A673 (cell line): ENCODE measurements at regions not wholly inside any gene's neighbourhood (a gene's known extent, or its start where the extent isn't known, plus 50 kb on each side); places are given as distances from the start of the nearest gene placed in this dataset.

ENCODE experiments used
- BruUV-seq: library from RNA; stranded (reverse); fragments of 400-500 nt; replicated peaks from 2 replicates; lab custom pipeline; 2021; lab: Mats Ljungman, UMichigan
- CTCF ChIA-PET: fragments of 300-600 bp; sonication (Branson Sonifier 250); formaldehyde crosslinking; loops from one replicate; lab custom pipeline; 2022; ENCODE audit warnings: antibody characterized with exemption; lab: Charles Lee
- POLR2A ChIA-PET: fragments of 300-600 bp; sonication (Branson Sonifier 250); formaldehyde crosslinking; loops from one replicate; lab custom pipeline; 2022; ENCODE audit warnings: antibody characterized with exemption; ENCODE audit not compliant: low non-redundant PET; lab: Charles Lee
- DNase-seq: peaks from one replicate; pipeline ENCODE4 v3.0.0-alpha.2; 2015; ENCODE audit warnings: low spot score
- H3K27ac ChIP-seq: fragments of 200-600 bp; sonication (generic); 2 replicates; pipeline ENCODE4 v1.5.1; 2016; ENCODE audit warnings: mixed run types, low read depth, mild to moderate bottlenecking, mixed read lengths, antibody characterized with exemption, low read length; ENCODE audit not compliant: poor library complexity, severe bottlenecking
- H3K27me3 ChIP-seq: fragments of 200-600 bp; sonication (generic); replicated peaks from 2 replicates; pipeline ENCODE4 v1.6.1; 2017; ENCODE audit warnings: mixed run types, low read depth, mild to moderate bottlenecking, mixed read lengths, antibody characterized with exemption, low read length; ENCODE audit not compliant: insufficient read depth, poor library complexity
- H3K36me3 ChIP-seq: fragments of 200-600 bp; sonication (generic); 2 replicates; pipeline ENCODE4 v1.6.1; 2016; ENCODE audit warnings: mixed run types, mild to moderate bottlenecking, mixed read lengths, antibody characterized with exemption, low read length; ENCODE audit not compliant: insufficient read depth, poor library complexity, severe bottlenecking
- H3K4me1 ChIP-seq: fragments of 200-600 bp; sonication (generic); 2 replicates; pipeline ENCODE4 v1.6.1; 2017; ENCODE audit warnings: mixed run types, mild to moderate bottlenecking, mixed read lengths, antibody characterized with exemption, low read length; ENCODE audit not compliant: insufficient read depth, poor library complexity, severe bottlenecking
- H3K4me3 ChIP-seq: fragments of 200-600 bp; sonication (generic); 2 replicates; pipeline ENCODE4 v1.5.1; 2016; ENCODE audit warnings: low read depth, mixed run types, mild to moderate bottlenecking, mixed read lengths, low read length; ENCODE audit not compliant: poor library complexity, severe bottlenecking
- H3K9me3 ChIP-seq: fragments of 200-600 bp; sonication (generic); 2 replicates; pipeline ENCODE4 v1.6.1; 2016; ENCODE audit warnings: mixed run types, low read depth, mild to moderate bottlenecking, mixed read lengths, antibody characterized with exemption, low read length; ENCODE audit not compliant: poor library complexity, severe bottlenecking
- CTCF ChIP-seq: fragments of 300-800, 200-600 bp; sonication (generic); conservative IDR thresholded peaks from 2 replicates; pipeline ENCODE4 v1.5.1; 2017; ENCODE audit warnings: low read depth, mild to moderate bottlenecking, antibody characterized with exemption, low read length, moderate library complexity, mixed read lengths
- EZH2 ChIP-seq: fragments of 200-600 bp; sonication (generic); IDR thresholded peaks from 2 replicates; pipeline ENCODE4 v1.6.1; 2017; ENCODE audit warnings: borderline replicate concordance, low read depth, mild to moderate bottlenecking, mixed read lengths, antibody characterized with exemption, low read length; ENCODE audit not compliant: poor library complexity, severe bottlenecking
- intact Hi-C: fragments of 100-400 bp; cut with micrococcal nuclease; formaldehyde crosslinking; loops from one replicate; pipeline ENCODE4 v1.10.0; 2022; ENCODE audit not compliant: unreplicated experiment

DNA sequence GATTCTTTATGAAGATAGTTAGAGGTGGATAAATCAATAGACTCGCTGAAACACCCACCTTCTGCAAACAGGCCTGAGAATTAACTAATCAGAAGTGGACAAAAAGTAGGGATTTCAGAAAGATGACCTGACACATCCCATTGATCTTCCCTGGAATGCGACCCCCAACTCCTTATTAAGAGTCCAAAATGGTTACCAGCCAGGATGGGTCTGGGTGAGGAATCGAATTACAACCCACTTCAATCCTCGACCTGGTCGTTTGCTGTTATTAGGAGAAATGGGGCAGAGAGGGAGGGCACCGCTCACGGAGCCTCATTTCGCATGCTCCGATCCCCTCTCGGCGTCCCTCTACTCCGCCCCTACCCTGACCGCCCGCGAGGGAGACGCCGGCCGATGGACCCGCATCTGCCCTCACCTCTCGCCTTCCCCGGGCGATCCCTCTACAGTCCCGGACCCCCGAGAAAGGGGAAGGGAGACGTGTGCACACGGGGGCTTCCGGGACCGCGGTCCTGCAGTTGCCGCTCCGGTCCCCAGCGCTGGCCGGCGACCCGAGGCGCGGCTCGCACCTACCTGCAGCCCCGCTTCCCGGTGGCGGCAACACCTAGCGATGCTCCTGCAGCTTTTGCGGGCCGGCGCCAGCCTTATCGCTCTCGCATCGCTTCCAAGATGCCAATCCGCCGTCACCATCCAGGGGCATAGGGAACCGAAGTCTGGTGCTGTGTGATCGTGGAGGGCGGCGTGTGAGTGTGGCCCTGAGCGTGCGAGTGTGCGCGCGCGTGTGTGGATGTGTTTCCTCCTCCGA is 69.3 kb upstream of the USP15 start:
- Histone ChIP-seq H3K36me3 (no peaks in the 10 kb centered on the region), H3K4me3 (peak overlapping the region; percentile 56), H3K9me3 (no peaks in the 10 kb centered on the region), H3K4me1 (no peaks in the 10 kb centered on the region), H3K27me3 (peaks cover 27% of the 10 kb centered on the region), H3K27ac (no peak overlapping the region)
- DNase-seq: peak; percentile 17
- BruUV-seq: no TSS peak
- ChIA-PET CTCF (no interaction called here), POLR2A (no interaction called here)
- TF ChIP-seq CTCF (no peak), EZH2 (peak; percentile 78)
- intact Hi-C loops: loop anchor here (5.0 kb wide), 4 partner anchors 64 to 1504 kb away; no protein-coding TSS in a partner anchor

GRCh38 chr12:62191491-62192179 is 68.6 kb upstream of the USP15 start:
- intact Hi-C loops: loop anchor here (5.0 kb wide), 4 partner anchors 64 to 1504 kb away; no protein-coding TSS in a partner anchor
- no peaks in the 10 kb centered on the region for H3K4me1 ChIP-seq
- H3K9me3 ChIP-seq: no peaks in the 10 kb centered on the region
- no peaks in the 10 kb centered on the region for H3K36me3 ChIP-seq
- no TSS peak for BruUV-seq
- H3K27me3 ChIP-seq: peaks cover 27% of the 10 kb centered on the region
- DNase-seq: peak; percentile 49
- peak overlapping the region; percentile 56 for H3K4me3 ChIP-seq
- ChIA-PET POLR2A (no interaction called here), CTCF (no interaction called here)
- TF ChIP-seq EZH2 (peak; percentile 26), CTCF (no peak)
- H3K27ac ChIP-seq: no peak overlapping the region

DNA sequence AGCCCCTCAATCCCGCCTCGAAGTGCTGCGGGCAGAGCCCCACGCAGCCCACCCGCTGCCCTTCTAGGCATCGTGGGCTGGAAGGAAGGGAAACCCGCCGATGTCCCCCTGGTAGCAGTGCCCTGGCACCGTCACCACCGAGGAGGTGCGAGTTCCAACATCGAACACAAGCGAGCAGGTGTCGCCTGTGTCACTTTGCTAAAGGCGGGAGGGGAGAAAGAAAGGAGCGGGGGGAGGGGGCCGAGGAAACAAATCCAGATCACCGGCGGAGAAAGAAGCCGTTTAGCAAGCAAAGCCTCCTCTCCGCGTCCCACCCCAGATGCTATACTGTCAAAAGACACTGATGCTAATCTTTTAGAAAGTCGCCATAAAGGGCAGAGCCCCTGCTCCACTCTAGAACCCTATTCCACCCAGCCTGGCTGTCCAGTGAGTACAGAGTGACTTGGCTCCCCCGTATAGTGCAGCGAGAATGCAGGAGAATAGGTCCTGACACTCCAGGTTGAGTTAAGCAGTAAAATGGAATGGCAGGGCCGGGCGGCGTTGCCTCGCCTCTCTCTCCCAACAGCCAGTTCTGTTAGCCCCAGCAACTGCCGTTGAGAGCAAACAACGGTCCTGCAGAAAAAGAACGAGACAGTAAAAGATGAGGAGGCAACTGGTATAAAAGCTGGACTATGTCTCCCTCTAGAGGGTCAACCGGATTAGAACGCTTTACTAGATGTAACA is 67.9 kb upstream of the USP15 start:
- peak; percentile 42 for TF ChIP-seq EZH2
- TF ChIP-seq CTCF: peak; percentile 83
- H3K4me1 ChIP-seq: no peaks in the 10 kb centered on the region
- no peak overlapping the region for H3K27ac ChIP-seq
- peak overlapping the region; percentile 56 for H3K4me3 ChIP-seq
- intact Hi-C loops: loop anchor here (5.0 kb wide), 4 partner anchors 65 to 1505 kb away; no protein-coding TSS in a partner anchor
- BruUV-seq: no TSS peak
- no peaks in the 10 kb centered on the region for H3K36me3 ChIP-seq
- H3K27me3 ChIP-seq: peaks cover 27% of the 10 kb centered on the region
- no peaks in the 10 kb centered on the region for H3K9me3 ChIP-seq
- ChIA-PET CTCF (no interaction called here), POLR2A (no interaction called here)
- peak; percentile 90 for DNase-seq
